NCI-H2227 (cell line): ENCODE measurements at regions not wholly inside any gene's neighbourhood (a gene's known extent, or its start where the extent isn't known, plus 50 kb on each side); places are given as distances from the start of the nearest gene placed in this dataset.
A peak's percentile ranks its signal among the peaks of the same experiment; 100 is the strongest.

Experiments used
- DNase-seq: peaks from one replicate; lab custom pipeline; 2025; ENCODE audit not compliant: unreplicated experiment; lab: John Stamatoyannopoulos, UW

DNA sequence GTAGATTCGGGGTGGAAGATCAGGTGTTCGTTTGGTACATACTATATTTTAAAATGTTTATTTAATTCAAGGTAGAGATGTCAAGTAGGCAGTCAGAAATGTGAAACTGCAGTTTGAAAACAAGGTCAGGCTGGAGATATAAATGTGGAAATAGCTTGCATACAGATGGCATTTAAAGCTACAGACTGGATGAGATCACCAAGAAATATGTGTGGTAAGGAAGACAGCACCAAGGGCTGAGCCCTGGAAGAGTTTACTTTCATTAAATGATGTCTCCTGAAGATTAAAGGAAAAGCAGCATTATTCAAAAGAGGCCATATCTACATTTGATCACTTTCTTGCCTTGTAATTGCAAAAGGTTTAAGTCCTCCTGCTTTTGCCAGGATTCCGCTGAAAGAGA lies 271.3 kb downstream of the PTBP2 start:
- DNase-seq, result no peak

DNA sequence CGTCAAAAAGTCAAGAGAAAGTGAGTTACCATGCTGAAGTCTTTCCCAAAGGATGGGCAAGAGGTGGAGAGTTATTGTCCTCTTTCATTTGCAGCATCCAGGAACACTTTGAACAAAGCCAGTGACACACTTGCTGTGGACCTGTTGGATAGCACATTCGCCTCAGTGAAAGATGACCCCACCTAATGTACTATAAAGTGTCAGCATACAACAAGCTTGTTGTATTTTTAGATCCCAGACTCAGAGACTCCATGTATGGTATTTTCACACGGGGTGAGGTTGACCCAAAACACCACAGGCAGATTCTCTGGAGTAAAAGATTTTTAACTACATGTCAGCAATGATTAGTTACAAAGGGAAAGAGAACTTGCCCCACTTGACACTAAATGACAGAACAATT lies 273.8 kb downstream of the PTBP2 start:
- DNase-seq, result peak; percentile 71

DNA sequence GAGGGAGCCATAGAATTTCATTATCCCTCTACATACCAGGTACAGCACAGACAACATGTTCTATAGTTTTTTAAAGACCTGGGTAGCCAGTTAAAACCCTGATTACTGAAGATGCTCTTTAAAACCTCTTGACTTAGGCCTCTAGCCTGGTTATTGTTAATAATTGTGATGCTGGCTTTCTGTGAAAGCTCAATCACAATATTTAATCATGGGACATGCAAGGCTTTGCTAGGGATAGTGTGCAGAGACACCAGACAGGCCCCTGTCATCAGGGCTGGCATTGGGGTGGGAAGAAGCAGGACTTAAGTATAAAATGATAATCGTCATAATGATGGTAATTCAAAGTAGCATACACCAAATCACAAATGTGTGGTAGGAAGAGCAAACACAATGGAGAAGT lies 274.4 kb downstream of the PTBP2 start:
- peak; percentile 67 for DNase-seq

DNA sequence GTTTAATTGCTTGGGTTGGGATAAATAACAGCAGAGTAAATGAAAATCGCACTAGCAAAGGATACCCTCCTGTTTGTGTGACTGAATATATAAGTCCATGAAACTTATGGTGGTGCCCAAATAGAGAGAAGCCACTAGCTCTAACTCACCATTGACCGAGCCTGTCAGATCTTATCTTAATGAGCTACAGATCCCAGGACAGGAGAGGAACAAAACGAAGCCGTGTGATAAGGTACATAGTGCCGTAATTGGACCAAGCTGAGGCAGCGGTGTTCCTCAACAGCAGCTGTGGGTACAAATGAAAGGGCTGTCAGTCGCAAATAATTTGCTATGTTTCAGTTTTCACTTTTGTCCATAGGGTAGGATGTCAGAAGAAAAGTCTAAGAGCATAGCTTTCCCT lies 276.1 kb downstream of the PTBP2 start:
- no peak for DNase-seq

DNA sequence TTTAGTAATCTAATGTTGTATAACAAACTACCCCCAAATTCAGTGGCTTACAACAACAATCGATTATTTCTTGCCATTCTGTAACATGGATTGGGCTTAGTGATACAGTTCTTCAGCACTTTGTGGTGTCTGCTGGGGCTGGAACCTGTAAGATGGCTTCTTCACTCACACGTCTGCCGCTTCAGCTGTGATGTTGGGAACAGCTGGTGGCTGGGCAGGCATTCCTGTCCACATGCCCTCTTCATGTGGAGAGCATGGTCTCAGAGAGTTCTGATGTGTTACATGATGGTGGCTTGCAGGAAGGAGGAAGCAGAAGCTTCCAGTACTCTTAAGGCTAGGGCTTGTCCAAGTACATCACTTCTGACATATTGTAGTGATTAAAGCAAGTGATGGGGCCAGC lies 276.9 kb downstream of the PTBP2 start:
- no peak for DNase-seq

- DNase-seq, result no peak
Measured at GRCh38 chr1:96999191-96999590, 277.6 kb downstream of the PTBP2 start.

DNA sequence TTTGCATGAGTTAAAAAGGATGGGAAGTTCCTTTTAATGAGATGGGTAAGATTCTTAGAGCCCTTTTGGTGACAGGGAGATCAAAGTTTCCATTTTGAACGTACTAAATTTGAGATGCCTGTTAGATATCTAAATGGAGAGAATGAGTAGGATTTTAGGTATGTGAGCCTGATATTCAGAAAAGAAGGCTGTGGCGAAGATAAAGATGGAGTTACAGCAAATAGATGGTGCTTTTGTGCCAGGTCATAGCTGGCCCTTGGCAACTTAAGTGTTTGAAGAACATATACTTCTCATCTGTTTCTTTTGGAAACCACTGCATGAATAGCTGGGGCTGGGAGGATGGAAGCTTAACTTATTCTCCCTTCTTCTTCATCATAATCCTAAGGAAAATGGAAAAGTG lies 282.5 kb downstream of the PTBP2 start:
- DNase-seq, result no peak

DNA sequence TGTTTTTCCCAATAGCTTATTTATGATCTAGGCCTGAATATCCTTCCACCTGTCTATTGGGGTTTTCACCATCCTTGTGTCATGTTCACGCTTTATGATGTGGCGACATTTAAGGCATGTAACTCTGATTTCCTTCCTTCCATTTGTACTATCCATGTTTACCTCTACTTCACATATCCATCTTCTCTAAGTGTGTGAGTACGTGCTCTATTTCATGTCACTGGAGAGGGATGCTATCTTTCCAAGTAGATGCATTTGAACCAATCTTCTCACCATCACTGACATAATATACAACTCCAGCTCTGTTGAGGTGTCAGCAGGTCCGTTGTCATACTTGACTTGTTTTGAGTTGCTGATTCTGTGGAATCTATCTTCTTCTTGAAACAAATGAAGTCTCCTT lies 283.2 kb downstream of the PTBP2 start:
- no peak for DNase-seq

DNA sequence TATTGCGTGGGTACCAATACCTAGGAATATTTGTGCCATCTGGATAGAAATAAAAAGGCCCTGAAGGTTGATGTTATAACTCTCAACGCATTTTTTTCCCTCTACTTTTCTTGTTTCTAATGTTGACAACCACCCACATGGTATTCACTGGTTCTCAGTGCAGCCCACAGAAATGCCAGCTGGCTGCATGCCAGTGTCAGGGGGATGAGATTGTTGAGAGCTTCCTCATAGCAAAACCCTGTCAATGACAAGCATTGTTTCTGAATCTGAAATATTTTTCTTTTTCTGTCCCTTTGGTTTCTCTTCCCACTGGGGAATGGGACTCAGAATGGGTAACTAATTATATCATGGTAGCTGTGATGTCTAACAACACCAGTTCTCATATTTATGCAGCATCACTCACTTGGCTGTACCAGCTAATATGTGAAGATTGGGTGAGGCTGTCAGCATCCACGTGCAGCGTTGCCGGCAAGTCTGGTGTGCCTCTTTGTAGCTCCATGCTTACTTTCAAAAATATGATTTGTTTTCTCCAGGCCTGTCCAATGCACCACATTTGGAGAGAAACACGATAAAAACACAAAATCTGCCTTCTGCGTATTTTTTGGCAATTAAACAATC lies 284.6 kb downstream of the PTBP2 start:
- no peak for DNase-seq

- DNase-seq, result no peak
Measured at GRCh38 chr1:97007840-97008604, 286.4 kb downstream of the PTBP2 start.

GRCh38 chr1:97010566-97011264 lies 289.1 kb downstream of the PTBP2 start:
- DNase-seq, result no peak

GRCh38 chr1:97013136-97013535 lies 291.6 kb downstream of the PTBP2 start:
- DNase-seq, result no peak

- DNase-seq, result no peak
Measured at GRCh38 chr1:97013941-97014340, 292.4 kb downstream of the PTBP2 start.

GRCh38 chr1:97014426-97014825 lies 292.8 kb downstream of the PTBP2 start:
- DNase-seq, result no peak

GRCh38 chr1:97017895-97018294 lies 296.3 kb downstream of the PTBP2 start:
- no peak for DNase-seq
